ENCODE measurements at regions not wholly inside any gene's neighbourhood (a gene's known extent, or its start where the extent isn't known, plus 50 kb on each side); places are given as distances from the start of the nearest gene placed in this dataset.

GRCh38 chr1:171420810-171421209 is 64.5 kb upstream of the PRRC2C start:
- intact Hi-C loops (cut with DNase I): no loop called here
- Histone ChIP-seq H3K4me1 (no peaks in the 10 kb centered on the region), H3K36me3 (ENCODE audit: insufficient read depth in 1 of 2, low read depth in 1 of 2) (no peaks in the 10 kb centered on the region), H3K9me3 (no peaks in the 10 kb centered on the region), H3K27me3 (ENCODE audit: insufficient read depth in 3 of 3, low read length in 2 of 3) (no peaks in the 10 kb centered on the region), H3K27ac (no peak overlapping the region), H3K4me3 (no peak overlapping the region)
- no peak for ATAC-seq
- no peak for DNase-seq
- TF ChIP-seq CTCF (IDR thresholded peaks at IDR 0.05): no peak

GRCh38 chr1:171421413-171422020 is 63.8 kb upstream of the PRRC2C start:
- H3K9me3 ChIP-seq: no peaks in the 10 kb centered on the region
- 50 to 57% (median 55%) methylated on average over 10 of the region's 10 CpGs for WGBS, 3 donors
- TF ChIP-seq CTCF (IDR thresholded peaks at IDR 0.05): no peak
- no peaks in the 10 kb centered on the region for H3K36me3 ChIP-seq (ENCODE audit: insufficient read depth in 1 of 2, low read depth in 1 of 2)
- H3K27me3 ChIP-seq (ENCODE audit: insufficient read depth in 3 of 3, low read length in 2 of 3): no peaks in the 10 kb centered on the region
- no peaks in the 10 kb centered on the region for H3K4me1 ChIP-seq
- intact Hi-C loops (cut with DNase I): no loop called here
- no peak overlapping the region for H3K4me3 ChIP-seq
- no peak for DNase-seq
- no peak for ATAC-seq
- no peak overlapping the region for H3K27ac ChIP-seq

- ATAC-seq: no peak
- TF ChIP-seq CTCF (IDR thresholded peaks at IDR 0.05): no peak
- Histone ChIP-seq H3K4me1 (no peaks in the 10 kb centered on the region), H3K9me3 (no peaks in the 10 kb centered on the region), H3K27ac (no peak overlapping the region), H3K36me3 (ENCODE audit: insufficient read depth in 1 of 2, low read depth in 1 of 2) (no peaks in the 10 kb centered on the region), H3K4me3 (no peak overlapping the region), H3K27me3 (ENCODE audit: insufficient read depth in 3 of 3, low read length in 2 of 3) (no peaks in the 10 kb centered on the region)
- intact Hi-C loops (cut with DNase I): no loop called here
- no peak for DNase-seq
- WGBS, 3 donors: 39 to 48% (median 41%) methylated on average over 5 of the region's 5 CpGs
Observed at GRCh38 chr1:171422511-171422910, 62.8 kb upstream of the PRRC2C start.

- intact Hi-C loops (cut with DNase I): no loop called here
- TF ChIP-seq CTCF (IDR thresholded peaks at IDR 0.05): no peak
- Histone ChIP-seq H3K36me3 (ENCODE audit: insufficient read depth in 1 of 2, low read depth in 1 of 2) (no peaks in the 10 kb centered on the region), H3K9me3 (no peaks in the 10 kb centered on the region), H3K27ac (no peak overlapping the region), H3K4me1 (no peaks in the 10 kb centered on the region), H3K4me3 (no peak overlapping the region), H3K27me3 (ENCODE audit: insufficient read depth in 3 of 3, low read length in 2 of 3) (no peaks in the 10 kb centered on the region)
- ATAC-seq: no peak
- WGBS, 3 donors: 67 to 81% (median 76%) methylated on average over 4 of the region's 4 CpGs
- no peak for DNase-seq
Observed at GRCh38 chr1:171424494-171424893, 60.8 kb upstream of the PRRC2C start.

GRCh38 chr1:171426645-171427044 is 58.7 kb upstream of the PRRC2C start:
- Histone ChIP-seq H3K27me3 (ENCODE audit: insufficient read depth in 3 of 3, low read length in 2 of 3) (no peaks in the 10 kb centered on the region), H3K4me1 (no peaks in the 10 kb centered on the region), H3K9me3 (no peaks in the 10 kb centered on the region), H3K27ac (no peak overlapping the region), H3K4me3 (no peak overlapping the region), H3K36me3 (ENCODE audit: insufficient read depth in 1 of 2, low read depth in 1 of 2) (no peaks in the 10 kb centered on the region)
- DNase-seq (no peak), ATAC-seq (no peak)
- TF ChIP-seq CTCF (IDR thresholded peaks at IDR 0.05): no peak
- WGBS, 3 donors: 56 to 89% (median 74%) methylated on average over 4 of the region's 4 CpGs
- intact Hi-C loops (cut with DNase I): no loop called here
